SU-DHL-6 (cell line): ENCODE measurements at regions not wholly inside any gene's neighbourhood (a gene's known extent, or its start where the extent isn't known, plus 50 kb on each side); places are given as distances from the start of the nearest gene placed in this dataset.

Experiments used
- H2AFZ ChIP-seq: fragments of 200-600 bp; sonication (generic); 2 replicates; pipeline ENCODE4 v1.6.1; 2014; ENCODE audit warnings: low read depth, mild to moderate bottlenecking, moderate library complexity, mixed read lengths, antibody characterized with exemption, low read length; ENCODE audit not compliant: severe bottlenecking
- H3F3A ChIP-seq: fragments of 200-600 bp; shearing (Covaris generic); 2 replicates; pipeline ENCODE4 v1.6.0; 2016; ENCODE audit warnings: antibody characterized with exemption, mild to moderate bottlenecking; ENCODE audit not compliant: insufficient read depth
- H3K27ac ChIP-seq: fragments of 200-600 bp; sonication (generic); 2 replicates; pipeline ENCODE4 v1.5.1; 2016; ENCODE audit warnings: low read depth, mild to moderate bottlenecking, low read length, moderate library complexity, mixed read lengths
- H3K27me3 ChIP-seq: fragments of 200-600 bp; sonication (generic), shearing (Covaris generic); 2 replicates; pipeline ENCODE4 v1.6.0; 2014; ENCODE audit warnings: mild to moderate bottlenecking, low read length
- H3K36me3 ChIP-seq: fragments of 200-600 bp; sonication (generic); 2 replicates; pipeline ENCODE4 v1.6.1; 2014; ENCODE audit warnings: mild to moderate bottlenecking, low read length, mixed read lengths
- H3K4me2 ChIP-seq: fragments of 300-600, 200-600 bp; shearing (Covaris generic), sonication (generic); 2 replicates; pipeline ENCODE4 v1.6.0; 2014; ENCODE audit warnings: low read length, low read depth, mild to moderate bottlenecking; ENCODE audit not compliant: poor library complexity, severe bottlenecking
- H3K4me3 ChIP-seq: fragments of 200-600 bp; sonication (generic); 2 replicates; pipeline ENCODE4 v1.5.1; 2014; ENCODE audit warnings: antibody characterized with exemption, low read length, mild to moderate bottlenecking, mixed read lengths; ENCODE audit not compliant: insufficient read depth, poor library complexity, severe bottlenecking
- H3K79me2 ChIP-seq: fragments of 200-600 bp; sonication (generic); 2 replicates; pipeline ENCODE4 v1.6.1; 2014; ENCODE audit warnings: mild to moderate bottlenecking, low read length, moderate library complexity; ENCODE audit not compliant: insufficient read depth
- H3K9ac ChIP-seq: fragments of 200-600 bp; sonication (generic); 2 replicates; pipeline ENCODE4 v1.7.0; 2014; ENCODE audit warnings: mild to moderate bottlenecking, low read length
- H3K9me2 ChIP-seq: fragments of 200-600 bp; sonication (generic); replicated peaks from 2 replicates; pipeline ENCODE4 v1.6.1; 2014; ENCODE audit warnings: low read length; ENCODE audit not compliant: insufficient read depth
- H3K9me3 ChIP-seq: fragments of 200-600 bp; sonication (generic); 2 replicates; pipeline ENCODE4 v1.6.1; 2014; ENCODE audit warnings: low read length, mixed read lengths; ENCODE audit not compliant: insufficient read depth
- H4K20me1 ChIP-seq: fragments of 200-600 bp; sonication (generic); 2 replicates; pipeline ENCODE4 v1.6.1; 2014; ENCODE audit warnings: low read depth, mild to moderate bottlenecking, antibody characterized with exemption, low read length, moderate library complexity, mixed read lengths
- EZH2phosphoT487 ChIP-seq: fragments of 200-600 bp; sonication (generic), shearing (Covaris generic); conservative IDR thresholded peaks from 2 replicates; pipeline ENCODE4 v1.6.1; 2018; ENCODE audit warnings: mild to moderate bottlenecking, antibody characterized with exemption, low read length, moderate library complexity, mixed read lengths
- TF ChIP-seq, protein P1 (sequence below): fragments of 200-600 bp; sonication (generic); IDR thresholded peaks from one replicate; pipeline ENCODE4 v1.5.1; 2017; ENCODE audit warnings: antibody characterized with exemption, mild to moderate bottlenecking, low read length, moderate library complexity; ENCODE audit not compliant: insufficient read depth, poor library complexity, severe bottlenecking

- TF ChIP-seq EZH2phosphoT487 = no peak
- TF ChIP-seq, protein P1, sequence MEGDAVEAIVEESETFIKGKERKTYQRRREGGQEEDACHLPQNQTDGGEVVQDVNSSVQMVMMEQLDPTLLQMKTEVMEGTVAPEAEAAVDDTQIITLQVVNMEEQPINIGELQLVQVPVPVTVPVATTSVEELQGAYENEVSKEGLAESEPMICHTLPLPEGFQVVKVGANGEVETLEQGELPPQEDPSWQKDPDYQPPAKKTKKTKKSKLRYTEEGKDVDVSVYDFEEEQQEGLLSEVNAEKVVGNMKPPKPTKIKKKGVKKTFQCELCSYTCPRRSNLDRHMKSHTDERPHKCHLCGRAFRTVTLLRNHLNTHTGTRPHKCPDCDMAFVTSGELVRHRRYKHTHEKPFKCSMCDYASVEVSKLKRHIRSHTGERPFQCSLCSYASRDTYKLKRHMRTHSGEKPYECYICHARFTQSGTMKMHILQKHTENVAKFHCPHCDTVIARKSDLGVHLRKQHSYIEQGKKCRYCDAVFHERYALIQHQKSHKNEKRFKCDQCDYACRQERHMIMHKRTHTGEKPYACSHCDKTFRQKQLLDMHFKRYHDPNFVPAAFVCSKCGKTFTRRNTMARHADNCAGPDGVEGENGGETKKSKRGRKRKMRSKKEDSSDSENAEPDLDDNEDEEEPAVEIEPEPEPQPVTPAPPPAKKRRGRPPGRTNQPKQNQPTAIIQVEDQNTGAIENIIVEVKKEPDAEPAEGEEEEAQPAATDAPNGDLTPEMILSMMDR = no peak
- no peak overlapping the region for H3K9ac ChIP-seq
Observed at GRCh38 chr5:145632701-145633100, 202.4 kb downstream of the PRELID2 start.

GRCh38 chr5:145629047-145629446 lies 206.1 kb downstream of the PRELID2 start:
- H3K27me3 ChIP-seq = no peaks in the 10 kb centered on the region
- H3K9ac ChIP-seq = no peak overlapping the region
- no peaks in the 10 kb centered on the region for H4K20me1 ChIP-seq
- H3K27ac ChIP-seq = no peak overlapping the region
- H3K4me3 ChIP-seq = no peak overlapping the region
- H3K4me2 ChIP-seq = no peak overlapping the region
- H3K36me3 ChIP-seq = no peaks in the 10 kb centered on the region
- no peaks in the 10 kb centered on the region for H3K9me3 ChIP-seq
- H3K79me2 ChIP-seq = no peaks in the 10 kb centered on the region
- no peak for TF ChIP-seq EZH2phosphoT487
- TF ChIP-seq, protein P1 = no peak
- no peaks in the 10 kb centered on the region for H3F3A ChIP-seq
- H3K9me2 ChIP-seq = no peaks in the 10 kb centered on the region
- no peak overlapping the region for H2AFZ ChIP-seq

More at GRCh38 chr5:145632701-145633100, 202.4 kb downstream of the PRELID2 start:
- no peak overlapping the region for H2AFZ ChIP-seq
- no peaks in the 10 kb centered on the region for H3K9me3 ChIP-seq
- H3K27ac ChIP-seq = no peak overlapping the region
- no peaks in the 10 kb centered on the region for H3K79me2 ChIP-seq
- H4K20me1 ChIP-seq = no peaks in the 10 kb centered on the region
- H3K36me3 ChIP-seq = no peaks in the 10 kb centered on the region
- H3K4me2 ChIP-seq = no peak overlapping the region
- H3F3A ChIP-seq = no peaks in the 10 kb centered on the region
- H3K4me3 ChIP-seq = no peak overlapping the region
- H3K9me2 ChIP-seq = no peaks in the 10 kb centered on the region
- no peaks in the 10 kb centered on the region for H3K27me3 ChIP-seq

DNA sequence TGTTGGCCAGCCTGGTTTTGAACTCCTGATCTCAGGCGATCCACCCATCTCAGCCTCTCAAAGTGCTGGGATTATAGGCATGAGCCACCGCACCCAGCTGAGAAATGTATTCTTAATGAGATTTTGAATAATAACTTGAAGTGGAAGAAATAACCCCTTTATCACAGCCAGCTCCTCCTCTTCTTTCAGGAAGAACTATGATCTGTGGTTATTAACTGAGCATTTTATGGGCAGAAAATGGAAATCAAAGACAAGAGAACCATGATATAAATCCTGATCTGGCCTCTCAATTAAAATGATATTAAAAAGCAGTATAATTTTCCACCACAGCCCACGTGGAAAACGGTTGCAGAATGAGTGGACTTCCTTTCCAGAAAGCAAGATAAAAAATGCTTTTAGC lies 206.6 kb downstream of the PRELID2 start:
- no peaks in the 10 kb centered on the region for H3K36me3 ChIP-seq
- TF ChIP-seq, protein P1 = no peak
- TF ChIP-seq EZH2phosphoT487 = no peak
- H3K79me2 ChIP-seq = no peaks in the 10 kb centered on the region
- no peaks in the 10 kb centered on the region for H3K9me3 ChIP-seq
- H3K4me3 ChIP-seq = no peak overlapping the region
- no peak overlapping the region for H3K4me2 ChIP-seq
- H3K27me3 ChIP-seq = no peaks in the 10 kb centered on the region
- H4K20me1 ChIP-seq = no peaks in the 10 kb centered on the region
- H2AFZ ChIP-seq = no peak overlapping the region
- H3K9me2 ChIP-seq = no peaks in the 10 kb centered on the region
- no peaks in the 10 kb centered on the region for H3F3A ChIP-seq
- no peak overlapping the region for H3K9ac ChIP-seq
- no peak overlapping the region for H3K27ac ChIP-seq
